ENCODE measurements at regions not wholly inside any gene's neighbourhood (a gene's known extent, or its start where the extent isn't known, plus 50 kb on each side); places are given as distances from the start of the nearest gene placed in this dataset.

GRCh38 chr2:201956361-201956760 is 77.3 kb upstream of the FZD7 start:
- no peaks in the 10 kb centered on the region for H4K20me1 ChIP-seq
- no peaks in the 10 kb centered on the region for H3K9me3 ChIP-seq (replicated peaks in 1 of 11)
- TF ChIP-seq Cebpa-rat (IDR thresholded peaks at IDR 0.05) = no peak

GRCh38 chr2:201957091-201957490 is 76.6 kb upstream of the FZD7 start:
- TF ChIP-seq Cebpa-rat (IDR thresholded peaks at IDR 0.05) = no peak
- H3K4me1 ChIP-seq = peaks cover 16 to 49% (median 34%) of the 10 kb centered on the region in 10 experiments
- H3K36me3 ChIP-seq = no peaks in the 10 kb centered on the region

More at GRCh38 chr2:201956361-201956760, 77.3 kb upstream of the FZD7 start:
- no peak overlapping the region for H3K4me3 ChIP-seq
- no peaks in the 10 kb centered on the region for H3K36me3 ChIP-seq
- no peaks in the 10 kb centered on the region; a peak in 1 of 22 replicates for H3K27me3 ChIP-seq
- peaks cover 12 to 49% (median 34%) of the 10 kb centered on the region in 10 experiments for H3K4me1 ChIP-seq
- no peak overlapping the region for H3K27ac ChIP-seq
- no peak overlapping the region for H3K4me2 ChIP-seq
- H3K9ac ChIP-seq = no peak overlapping the region

GRCh38 chr2:201959198-201959597 is 74.5 kb upstream of the FZD7 start:
- H3K36me3 ChIP-seq = no peaks in the 10 kb centered on the region
- no peak overlapping the region for H3K9ac ChIP-seq
- no peaks in the 10 kb centered on the region for H4K20me1 ChIP-seq
- peaks cover 18 to 51% (median 40%) of the 10 kb centered on the region in 10 experiments for H3K4me1 ChIP-seq
- no peak for TF ChIP-seq Cebpa-rat (IDR thresholded peaks at IDR 0.05)
- no peak overlapping the region for H3K4me3 ChIP-seq
- no peak overlapping the region for H3K27ac ChIP-seq
- no peaks in the 10 kb centered on the region; a peak in 1 of 22 replicates for H3K27me3 ChIP-seq
- H3K9me3 ChIP-seq (replicated peaks in 1 of 11) = peaks cover 0 to 15% (median 0%) of the 10 kb centered on the region in 11 experiments; a peak in 1 of 22 replicates
- no peak overlapping the region for H3K4me2 ChIP-seq

More at GRCh38 chr2:201957091-201957490, 76.6 kb upstream of the FZD7 start:
- H3K4me3 ChIP-seq = no peak overlapping the region
- no peaks in the 10 kb centered on the region for H3K9me3 ChIP-seq (replicated peaks in 1 of 11)
- no peaks in the 10 kb centered on the region; a peak in 1 of 22 replicates for H3K27me3 ChIP-seq
- no peaks in the 10 kb centered on the region for H4K20me1 ChIP-seq
- H3K9ac ChIP-seq = no peak overlapping the region
- H3K4me2 ChIP-seq = no peak overlapping the region
- no peak overlapping the region for H3K27ac ChIP-seq

- Histone ChIP-seq H3K27ac (no peak overlapping the region), H3K9ac (no peak overlapping the region), H3K4me2 (peak overlapping the region in 1 of 11 experiments; percentile 94; a peak in 2 of 22 replicates), H3K4me3 (no peak overlapping the region), H3K36me3 (no peaks in the 10 kb centered on the region), H3K4me1 (peaks cover 21 to 51% (median 42%) of the 10 kb centered on the region in 10 experiments), H3K9me3 (replicated peaks in 1 of 11) (peaks cover 0 to 15% (median 0%) of the 10 kb centered on the region in 11 experiments; a peak in 1 of 22 replicates), H3K27me3 (no peaks in the 10 kb centered on the region; a peak in 1 of 22 replicates), H4K20me1 (no peaks in the 10 kb centered on the region)
- TF ChIP-seq Cebpa-rat (IDR thresholded peaks at IDR 0.05) = no peak
Measured at GRCh38 chr2:201959626-201960025, 74.0 kb upstream of the FZD7 start.

- no peak overlapping the region for H3K9ac ChIP-seq
- H3K4me1 ChIP-seq = peaks cover 28 to 57% (median 49%) of the 10 kb centered on the region in 10 experiments
- H3K4me3 ChIP-seq = no peak overlapping the region
- H3K27me3 ChIP-seq = no peaks in the 10 kb centered on the region; a peak in 1 of 22 replicates
- peak overlapping the region; percentile 5 to 98 (median 73); a peak in 18 of 22 replicates for H3K4me2 ChIP-seq
- H3K27ac ChIP-seq = no peak overlapping the region
- H3K36me3 ChIP-seq = no peaks in the 10 kb centered on the region
- H4K20me1 ChIP-seq = no peaks in the 10 kb centered on the region
- TF ChIP-seq Cebpa-rat (IDR thresholded peaks at IDR 0.05) = no peak
- H3K9me3 ChIP-seq (replicated peaks in 1 of 11) = peaks cover 0 to 15% (median 0%) of the 10 kb centered on the region in 11 experiments; a peak in 1 of 22 replicates
Measured at GRCh38 chr2:201960305-201960704, 73.3 kb upstream of the FZD7 start.

GRCh38 chr2:201961401-201961800 is 72.3 kb upstream of the FZD7 start:
- H3K27me3 ChIP-seq = no peaks in the 10 kb centered on the region; a peak in 1 of 22 replicates
- no peaks in the 10 kb centered on the region for H3K36me3 ChIP-seq
- H3K4me3 ChIP-seq = no peak overlapping the region
- no peak for TF ChIP-seq Cebpa-rat (IDR thresholded peaks at IDR 0.05)
- peaks cover 24 to 68% (median 59%) of the 10 kb centered on the region in 10 experiments for H3K4me1 ChIP-seq
- H3K27ac ChIP-seq = peak overlapping the region in 3 of 11 experiments; percentile 33 to 41 (median 39); a peak in 3 of 22 replicates
- H3K9ac ChIP-seq = no peak overlapping the region
- peak overlapping the region in 10 of 11 experiments; percentile 22 to 98 (median 74); a peak in 21 of 22 replicates for H3K4me2 ChIP-seq
- no peaks in the 10 kb centered on the region for H4K20me1 ChIP-seq
- H3K9me3 ChIP-seq (replicated peaks in 1 of 11) = peaks cover 0 to 15% (median 0%) of the 10 kb centered on the region in 11 experiments; a peak in 1 of 22 replicates

- Histone ChIP-seq H3K27ac (peak overlapping the region in 2 of 11 experiments; percentile 10 to 89; a peak in 3 of 22 replicates), H3K36me3 (no peaks in the 10 kb centered on the region), H3K9ac (no peak overlapping the region), H3K4me3 (no peak overlapping the region), H3K27me3 (no peaks in the 10 kb centered on the region; a peak in 1 of 22 replicates), H3K9me3 (replicated peaks in 1 of 11) (peaks cover 0 to 15% (median 0%) of the 10 kb centered on the region in 11 experiments; a peak in 1 of 22 replicates), H3K4me2 (peak overlapping the region in 8 of 11 experiments; percentile 64 to 98 (median 80); a peak in 14 of 22 replicates), H4K20me1 (no peaks in the 10 kb centered on the region), H3K4me1 (peaks cover 37 to 82% (median 74%) of the 10 kb centered on the region in 10 experiments)
- TF ChIP-seq Cebpa-rat (IDR thresholded peaks at IDR 0.05) = no peak
Measured at GRCh38 chr2:201962774-201963562, 70.7 kb upstream of the FZD7 start.

GRCh38 chr2:201964011-201964410 is 69.6 kb upstream of the FZD7 start:
- H3K27me3 ChIP-seq = no peaks in the 10 kb centered on the region; a peak in 1 of 22 replicates

More at GRCh38 chr2:201964011-201964410, 69.6 kb upstream of the FZD7 start:
- Histone ChIP-seq H3K4me2 (peak overlapping the region; percentile 80 to 98 (median 85)), H3K9me3 (replicated peaks in 1 of 11) (peaks cover 0 to 15% (median 0%) of the 10 kb centered on the region in 11 experiments; a peak in 1 of 22 replicates), H3K9ac (peak overlapping the region in 2 of 11 experiments; percentile 77 to 79; a peak in 3 of 22 replicates), H3K4me1 (peaks cover 41 to 86% (median 81%) of the 10 kb centered on the region in 10 experiments), H4K20me1 (no peaks in the 10 kb centered on the region), H3K4me3 (no peak overlapping the region; a peak in 1 of 20 replicates), H3K36me3 (no peaks in the 10 kb centered on the region), H3K27ac (peak overlapping the region in 9 of 11 experiments; percentile 81 to 92 (median 88); a peak in 16 of 22 replicates)
- no peak for TF ChIP-seq Cebpa-rat (IDR thresholded peaks at IDR 0.05)

Data from BLaER1 treated with 17β-estradiol and CSF1 and Interleukin-3, amounts not matched to agents 10 nM and 100 nM (cell line).